Neural cell (in vitro differentiated cells): ENCODE measurements at regions not wholly inside any gene's neighbourhood (a gene's known extent, or its start where the extent isn't known, plus 50 kb on each side); places are given as distances from the start of the nearest gene placed in this dataset.

Source experiments
- H2AFZ ChIP-seq: fragments of 200-600, 300-800 bp; sonication (generic), shearing (Covaris generic); 2 replicates; pipeline ENCODE4 v1.6.0; 2014; ENCODE audit warnings: low read depth, mild to moderate bottlenecking, antibody characterized with exemption, low read length, moderate library complexity
- H3F3A ChIP-seq: fragments of 200-600 bp; shearing (Covaris generic); 2 replicates; pipeline ENCODE4 v1.6.1; 2016; ENCODE audit warnings: mild to moderate bottlenecking, moderate library complexity, mixed read lengths, antibody characterized with exemption, low read length; ENCODE audit not compliant: insufficient read depth, poor library complexity, severe bottlenecking
- H3K27ac ChIP-seq: fragments of 200-600, 300-800 bp; sonication (generic), shearing (Covaris generic); 2 replicates; pipeline ENCODE4 v1.5.1; 2014; ENCODE audit warnings: mild to moderate bottlenecking, low read length, moderate library complexity
- H3K27me3 ChIP-seq: fragments of 300-800, 200-600 bp; sonication (generic), shearing (Covaris generic); 2 replicates; pipeline ENCODE4 v1.6.0; 2014; ENCODE audit warnings: mild to moderate bottlenecking, low read depth, low read length, moderate library complexity; ENCODE audit not compliant: insufficient read depth
- H3K36me3 ChIP-seq: fragments of 300-800, 200-600 bp; sonication (generic), shearing (Covaris generic); 2 replicates; pipeline ENCODE4 v1.5.1; 2014; ENCODE audit warnings: mild to moderate bottlenecking, antibody characterized with exemption, low read length, moderate library complexity; ENCODE audit not compliant: insufficient read depth
- H3K4me2 ChIP-seq: fragments of 300-800, 200-600 bp; sonication (generic), shearing (Covaris generic); 2 replicates; pipeline ENCODE4 v1.6.0; 2014; ENCODE audit warnings: mild to moderate bottlenecking, low read length
- H3K4me3 ChIP-seq: fragments of 300-800, 200-600 bp; sonication (generic), shearing (Covaris generic); 2 replicates; pipeline ENCODE4 v1.5.1; 2014; ENCODE audit warnings: mild to moderate bottlenecking, low read length, moderate library complexity
- H3K79me2 ChIP-seq: fragments of 200-600 bp; shearing (Covaris generic); replicated peaks from 2 replicates; pipeline ENCODE4 v1.6.0; 2014; ENCODE audit warnings: mild to moderate bottlenecking, low read length, moderate library complexity; ENCODE audit not compliant: insufficient read depth
- H3K9ac ChIP-seq: fragments of 300-800, 200-600 bp; sonication (generic), shearing (Covaris generic); 2 replicates; pipeline ENCODE4 v1.6.1; 2016; ENCODE audit warnings: mild to moderate bottlenecking, low read length, mixed read lengths
- H3K9me2 ChIP-seq: fragments of 200-600 bp; shearing (Covaris generic); 2 replicates; pipeline ENCODE4 v1.6.1; 2016; ENCODE audit warnings: mild to moderate bottlenecking, low read length, mixed read lengths; ENCODE audit not compliant: insufficient read depth
- H3K9me3 ChIP-seq: fragments of 200-600, 300-800 bp; sonication (generic), shearing (Covaris generic); 2 replicates; pipeline ENCODE4 v1.6.1; 2016; ENCODE audit warnings: mild to moderate bottlenecking, mixed run types, low read length, moderate library complexity, mixed read lengths
- H4K20me1 ChIP-seq: fragments of 200-600 bp; shearing (Covaris generic); 2 replicates; pipeline ENCODE4 v1.6.1; 2016; ENCODE audit warnings: mild to moderate bottlenecking, mixed run types; ENCODE audit not compliant: insufficient read depth
- CTCF ChIP-seq: fragments of 450-650 bp; IDR thresholded peaks from 2 replicates; pipeline ENCODE4 v1.5.1; 2014; ENCODE audit warnings: antibody characterized with exemption, mild to moderate bottlenecking, moderate library complexity; ENCODE audit not compliant: poor library complexity, severe bottlenecking
- EP300 ChIP-seq: fragments of 450-650 bp; conservative IDR thresholded peaks from 2 replicates; pipeline ENCODE4 v1.6.1; 2014; ENCODE audit warnings: antibody characterized with exemption, mild to moderate bottlenecking, moderate library complexity; ENCODE audit not compliant: poor library complexity, severe bottlenecking
- EZH2 ChIP-seq: fragments of 200-600, 300-800 bp; shearing (Covaris generic), sonication (generic); IDR thresholded peaks from 2 replicates; pipeline ENCODE4 v1.6.1; 2014; ENCODE audit warnings: antibody characterized with exemption, low read length, borderline replicate concordance, mild to moderate bottlenecking; ENCODE audit not compliant: insufficient read depth, poor library complexity, severe bottlenecking
- MXI1 ChIP-seq: fragments of 450-650 bp; conservative IDR thresholded peaks from 2 replicates; pipeline ENCODE4 v1.6.1; 2014; ENCODE audit warnings: antibody characterized with exemption, mild to moderate bottlenecking; ENCODE audit not compliant: poor library complexity, severe bottlenecking
- POLR2AphosphoS5 ChIP-seq: IDR thresholded peaks from 2 replicates; pipeline ENCODE4 v1.6.1; 2012
- RAD21 ChIP-seq: fragments of 450-650 bp; conservative IDR thresholded peaks from 2 replicates; pipeline ENCODE4 v1.6.1; 2014; ENCODE audit warnings: antibody characterized with exemption, mild to moderate bottlenecking, moderate library complexity
- REST ChIP-seq: IDR thresholded peaks from 2 replicates; pipeline ENCODE4 v1.6.1; 2012; ENCODE audit warnings: borderline replicate concordance
- SMC3 ChIP-seq: fragments of 450-650 bp; conservative IDR thresholded peaks from 2 replicates; pipeline ENCODE4 v1.6.1; 2014; ENCODE audit warnings: antibody characterized with exemption, mild to moderate bottlenecking, moderate library complexity; ENCODE audit not compliant: poor library complexity
- TAF1 ChIP-seq: IDR thresholded peaks from 2 replicates; pipeline ENCODE4 v1.6.1; 2012; ENCODE audit warnings: low read depth

GRCh38 chr12:81809113-81809777 is 50.1 kb upstream of the PPFIA2 start:
- no peak for TF ChIP-seq CTCF
- TF ChIP-seq POLR2AphosphoS5 = no peak
- no peak for TF ChIP-seq SMC3
- TF ChIP-seq REST = no peak
- TF ChIP-seq EP300 = no peak
- TF ChIP-seq TAF1 = no peak
- TF ChIP-seq MXI1 = no peak
- TF ChIP-seq EZH2 = no peak
- no peak for TF ChIP-seq RAD21
- Histone ChIP-seq H3K79me2 (no peaks in the 10 kb centered on the region), H3K27ac (no peak overlapping the region), H3K9me2 (no peaks in the 10 kb centered on the region), H3K9ac (no peak overlapping the region), H3F3A (no peaks in the 10 kb centered on the region), H3K36me3 (no peaks in the 10 kb centered on the region), H3K27me3 (no peaks in the 10 kb centered on the region), H3K9me3 (no peaks in the 10 kb centered on the region), H4K20me1 (no peaks in the 10 kb centered on the region), H3K4me3 (no peak overlapping the region), H3K4me2 (no peak overlapping the region), H2AFZ (no peak overlapping the region)
